HG03558 (cell line): ENCODE measurements at regions not wholly inside any gene's neighbourhood (a gene's known extent, or its start where the extent isn't known, plus 50 kb on each side); places are given as distances from the start of the nearest gene placed in this dataset.

ENCODE experiments used
- ATAC-seq: cut with Tn5 transposase; IDR thresholded peaks from one replicate; pipeline ENCODE4 v1.9.1; 2021; ENCODE audit warnings: moderate number of reproducible peaks; ENCODE audit not compliant: unreplicated experiment; ENCODE audit errors: extremely low read depth

GRCh38 chr12:13372386-13372785, 175.9 kb downstream of the EMP1 start:
- ATAC-seq = no peak

GRCh38 chr12:13371797-13372196, 175.3 kb downstream of the EMP1 start:
- ATAC-seq = no peak

- no peak for ATAC-seq
Observed at GRCh38 chr12:13371367-13371766, 174.8 kb downstream of the EMP1 start.

- ATAC-seq = no peak
Observed at GRCh38 chr12:13369474-13370056, 173.0 kb downstream of the EMP1 start.

GRCh38 chr12:13368971-13369370, 172.4 kb downstream of the EMP1 start:
- ATAC-seq = no peak

- ATAC-seq = no peak
Observed at GRCh38 chr12:13368431-13368830, 171.9 kb downstream of the EMP1 start.

GRCh38 chr12:13367973-13368372, 171.4 kb downstream of the EMP1 start:
- ATAC-seq = no peak

- no peak for ATAC-seq
Observed at GRCh38 chr12:13365748-13366366, 169.3 kb downstream of the EMP1 start.

- ATAC-seq = no peak
Observed at GRCh38 chr12:13362260-13362841, 165.8 kb downstream of the EMP1 start.

- no peak for ATAC-seq
Observed at GRCh38 chr12:13359636-13360035, 163.1 kb downstream of the EMP1 start.

GRCh38 chr12:13358391-13358905, 161.9 kb downstream of the EMP1 start:
- no peak for ATAC-seq

- no peak for ATAC-seq
Observed at GRCh38 chr12:13350946-13351345, 154.4 kb downstream of the EMP1 start.

GRCh38 chr12:13350381-13350780, 153.9 kb downstream of the EMP1 start:
- ATAC-seq = no peak

- no peak for ATAC-seq
Observed at GRCh38 chr12:13348464-13348863, 151.9 kb downstream of the EMP1 start.

- no peak for ATAC-seq
Observed at GRCh38 chr12:13347241-13348043, 150.9 kb downstream of the EMP1 start.

- ATAC-seq = no peak
Observed at GRCh38 chr12:13345722-13346121, 149.2 kb downstream of the EMP1 start.

- ATAC-seq = no peak
Observed at GRCh38 chr12:13343375-13343774, 146.8 kb downstream of the EMP1 start.

GRCh38 chr12:13342971-13343370, 146.4 kb downstream of the EMP1 start:
- ATAC-seq = no peak

GRCh38 chr12:13340149-13340548, 143.6 kb downstream of the EMP1 start:
- no peak for ATAC-seq

GRCh38 chr12:13339538-13339937, 143.0 kb downstream of the EMP1 start:
- ATAC-seq = no peak

- no peak for ATAC-seq
Observed at GRCh38 chr12:13339091-13339490, 142.6 kb downstream of the EMP1 start.
